ENCODE measurements at regions not wholly inside any gene's neighbourhood (a gene's known extent, or its start where the extent isn't known, plus 50 kb on each side); places are given as distances from the start of the nearest gene placed in this dataset.

DNA sequence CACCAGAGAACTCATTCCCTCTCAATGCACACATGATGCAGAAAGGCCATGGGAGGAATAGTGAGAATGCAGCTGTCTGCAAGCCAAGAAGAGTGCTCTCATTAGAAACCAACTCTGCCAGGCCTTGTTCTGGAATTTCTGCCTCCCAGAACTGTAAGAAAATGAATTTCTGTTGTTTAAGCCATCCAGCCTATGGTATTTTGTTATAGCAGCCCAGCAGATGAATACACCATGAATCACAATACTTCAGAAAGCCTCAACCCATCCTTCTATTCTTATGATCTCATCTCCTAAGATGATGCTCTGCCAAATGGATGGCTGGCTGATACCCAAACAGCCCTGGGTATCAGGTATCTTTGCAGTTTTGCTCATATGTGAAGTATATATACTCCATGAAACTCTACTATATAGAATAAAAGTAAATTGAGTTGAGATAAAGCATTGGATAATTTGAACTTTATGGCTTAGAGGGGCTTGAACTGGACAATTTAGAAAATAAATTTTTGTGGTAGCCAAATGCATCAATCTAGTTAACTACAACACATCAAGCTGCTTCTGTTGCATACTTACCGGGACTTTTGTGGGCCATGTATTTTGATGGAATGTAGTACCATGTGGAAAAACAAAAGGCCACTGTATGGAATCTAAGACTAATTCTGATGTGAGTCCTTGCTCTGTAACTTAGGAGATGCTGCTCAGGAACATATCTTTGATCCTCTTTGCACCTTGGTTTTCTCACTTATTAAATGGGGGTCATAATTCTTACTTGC lies 245.9 kb downstream of the HS3ST1 start:
- DNase-seq (ENCODE audit: low read depth) = no peak

DNA sequence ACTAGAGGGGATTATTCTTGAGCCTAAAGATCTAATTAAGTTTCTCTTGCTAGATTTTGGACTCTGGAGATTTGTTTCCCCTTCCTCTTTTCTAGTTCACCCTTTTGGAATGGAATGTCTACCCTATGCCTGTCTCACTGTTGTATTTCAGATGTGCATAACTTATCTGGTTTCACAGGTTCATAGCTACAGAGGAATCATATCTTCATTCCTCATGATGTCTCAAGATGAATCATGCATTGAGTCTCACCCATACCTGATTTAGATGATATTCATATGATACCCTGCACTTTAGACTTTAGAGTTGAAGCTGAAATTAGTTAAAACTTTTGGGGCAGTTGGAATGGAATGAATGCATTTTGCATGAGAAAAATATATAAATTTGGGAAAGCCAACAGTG lies 246.7 kb downstream of the HS3ST1 start:
- no peak for DNase-seq (ENCODE audit: low read depth)

DNA sequence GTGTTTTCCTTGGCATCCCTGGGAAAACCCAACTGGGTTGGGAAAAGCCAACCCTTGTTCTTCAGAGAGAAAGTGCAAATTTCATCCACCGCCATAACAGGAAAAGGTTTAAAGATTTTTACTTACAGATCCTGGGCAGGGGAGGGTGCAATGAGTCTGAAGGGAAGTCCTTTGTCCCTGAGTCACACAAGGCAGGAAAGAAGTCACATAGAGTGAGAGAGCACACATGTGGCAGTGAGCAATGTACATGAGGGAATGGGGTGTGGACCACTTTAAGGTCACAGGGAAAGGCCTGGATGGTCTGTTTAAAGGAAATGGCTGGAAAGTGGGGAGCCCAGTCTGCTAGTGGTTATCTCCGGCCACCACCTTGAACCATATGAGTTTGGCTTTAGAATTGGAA lies 248.9 kb downstream of the HS3ST1 start:
- DNase-seq (ENCODE audit: low read depth) = no peak

DNA sequence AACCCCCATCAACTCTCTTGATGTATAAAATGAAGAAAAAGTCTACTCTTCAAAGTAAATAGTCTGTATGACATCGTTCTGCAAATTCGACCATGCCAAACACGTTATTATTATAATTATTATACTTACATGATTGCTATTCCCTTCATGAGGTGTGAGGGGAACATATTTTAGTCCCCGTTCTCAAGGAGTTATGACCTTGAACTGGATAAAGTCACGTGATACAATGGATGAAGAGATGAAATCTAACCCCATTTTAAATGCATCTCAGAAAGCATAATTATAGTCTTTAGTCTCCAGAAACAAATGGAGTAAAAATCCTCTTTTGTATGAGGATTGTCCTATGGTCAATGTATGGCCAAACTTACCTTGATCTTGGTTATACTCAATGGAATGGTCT lies 250.3 kb downstream of the HS3ST1 start:
- DNase-seq (ENCODE audit: low read depth) = no peak

DNA sequence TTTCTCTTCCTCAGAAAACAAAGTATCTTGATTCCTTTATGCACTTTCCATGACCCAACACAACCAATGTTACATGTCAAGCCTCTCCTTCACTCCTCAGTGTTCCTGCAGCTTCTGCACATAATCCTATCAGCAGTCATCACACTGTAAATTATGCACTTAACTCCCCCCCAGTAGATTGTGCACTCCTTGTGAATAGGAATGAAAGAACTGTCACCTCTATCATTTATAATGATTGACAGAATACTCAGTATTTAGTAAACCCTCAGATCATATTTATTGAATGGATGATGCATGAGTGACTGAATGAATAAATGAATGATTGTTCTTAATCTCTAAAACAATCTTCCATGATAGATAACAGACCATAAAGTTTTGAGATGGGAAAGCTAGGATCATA lies 253.3 kb downstream of the HS3ST1 start:
- no peak for DNase-seq (ENCODE audit: low read depth)

DNA sequence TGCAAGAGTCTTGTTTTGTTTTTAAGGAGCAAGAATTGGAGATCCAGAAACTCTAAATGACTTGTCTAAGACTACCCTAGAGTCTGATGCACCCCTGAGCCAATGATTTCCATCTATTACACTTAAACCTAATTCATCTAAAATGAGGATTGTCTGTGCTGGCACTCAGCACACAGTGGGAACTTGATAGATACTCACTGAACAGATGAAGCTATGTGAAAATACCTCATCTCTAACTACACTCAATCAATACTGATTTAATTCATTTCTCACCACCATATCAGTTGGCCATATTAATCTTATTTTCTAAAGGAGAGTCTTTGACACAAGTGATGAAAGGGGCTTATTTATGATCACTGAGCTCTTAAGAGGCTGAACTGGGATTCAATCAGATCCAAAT lies 262.1 kb downstream of the HS3ST1 start:
- DNase-seq (ENCODE audit: low read depth) = no peak

DNA sequence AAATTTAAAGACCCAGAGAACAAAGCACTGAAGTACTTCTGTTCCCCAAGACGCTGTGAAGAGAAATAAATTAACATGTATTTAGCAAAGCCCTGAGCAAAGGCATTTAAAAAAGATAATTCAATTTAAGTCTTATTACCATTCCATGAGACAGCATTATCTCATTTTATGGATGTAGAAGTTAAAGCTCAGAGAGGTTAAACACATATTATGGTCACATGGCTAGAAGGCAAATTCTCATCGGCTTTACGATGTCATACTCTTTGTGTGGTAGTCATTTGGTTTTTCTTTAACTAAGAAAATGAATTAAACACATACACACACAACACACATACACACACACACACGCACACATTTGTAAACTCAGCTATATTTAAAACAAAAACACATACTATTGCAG lies 262.7 kb downstream of the HS3ST1 start:
- DNase-seq (ENCODE audit: low read depth) = no peak

DNA sequence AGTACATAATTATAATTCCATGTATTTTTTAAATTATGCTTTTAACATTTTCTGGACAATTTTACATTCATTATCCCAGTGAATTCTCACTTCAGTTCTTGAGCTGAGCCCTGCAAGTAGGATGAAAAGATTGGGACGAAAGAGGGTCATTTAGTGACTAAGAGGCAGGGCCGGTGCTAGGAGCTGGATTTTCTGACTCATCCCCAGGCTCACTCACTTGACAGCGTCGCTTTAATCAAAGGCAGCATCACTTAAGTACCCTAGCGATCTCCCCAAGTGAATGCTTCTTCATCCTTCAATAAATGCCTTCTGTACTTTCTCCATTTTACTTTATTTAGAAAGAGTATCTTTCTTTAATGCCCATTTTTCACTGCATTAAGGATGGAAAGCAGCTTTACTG lies 263.6 kb downstream of the HS3ST1 start:
- no peak for DNase-seq (ENCODE audit: low read depth)

DNA sequence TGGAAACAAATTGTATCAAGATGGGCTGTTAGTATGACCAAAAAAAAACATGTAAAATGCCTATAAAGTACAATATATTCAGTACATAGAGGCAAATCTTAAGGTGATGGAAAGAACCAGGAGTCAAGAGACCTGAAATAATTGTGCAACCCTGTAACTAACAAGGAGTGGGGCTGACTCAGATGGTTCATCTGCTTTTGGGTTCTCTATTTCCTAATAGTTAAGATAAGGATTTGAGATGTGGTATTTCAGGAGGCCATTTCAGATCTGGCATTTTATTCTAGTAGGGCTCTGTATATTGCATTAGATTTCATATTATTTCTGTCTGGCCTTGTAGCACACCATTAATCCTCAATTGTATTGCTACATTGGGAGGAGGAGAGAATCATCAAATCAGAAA lies 268.4 kb downstream of the HS3ST1 start:
- DNase-seq (ENCODE audit: low read depth) = no peak

DNA sequence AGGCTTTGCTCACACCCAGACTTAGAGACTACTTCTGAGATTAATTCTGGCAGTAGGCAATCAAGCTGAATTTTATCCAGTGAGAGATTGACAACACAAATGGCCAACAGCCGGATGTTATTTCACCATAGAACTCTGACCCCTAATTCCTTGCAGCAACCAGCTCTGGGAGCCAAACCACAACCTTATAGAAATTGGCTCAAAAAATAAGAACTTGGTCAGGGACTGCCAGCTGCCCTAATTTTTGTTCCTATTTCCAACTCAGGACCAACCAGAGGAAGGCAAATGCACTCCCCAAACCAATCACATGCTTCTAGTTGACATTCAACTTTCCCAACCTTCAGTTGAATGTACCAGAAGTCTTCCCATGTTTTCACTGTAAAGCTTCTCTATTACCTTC lies 269.7 kb downstream of the HS3ST1 start:
- DNase-seq (ENCODE audit: low read depth) = no peak

DNA sequence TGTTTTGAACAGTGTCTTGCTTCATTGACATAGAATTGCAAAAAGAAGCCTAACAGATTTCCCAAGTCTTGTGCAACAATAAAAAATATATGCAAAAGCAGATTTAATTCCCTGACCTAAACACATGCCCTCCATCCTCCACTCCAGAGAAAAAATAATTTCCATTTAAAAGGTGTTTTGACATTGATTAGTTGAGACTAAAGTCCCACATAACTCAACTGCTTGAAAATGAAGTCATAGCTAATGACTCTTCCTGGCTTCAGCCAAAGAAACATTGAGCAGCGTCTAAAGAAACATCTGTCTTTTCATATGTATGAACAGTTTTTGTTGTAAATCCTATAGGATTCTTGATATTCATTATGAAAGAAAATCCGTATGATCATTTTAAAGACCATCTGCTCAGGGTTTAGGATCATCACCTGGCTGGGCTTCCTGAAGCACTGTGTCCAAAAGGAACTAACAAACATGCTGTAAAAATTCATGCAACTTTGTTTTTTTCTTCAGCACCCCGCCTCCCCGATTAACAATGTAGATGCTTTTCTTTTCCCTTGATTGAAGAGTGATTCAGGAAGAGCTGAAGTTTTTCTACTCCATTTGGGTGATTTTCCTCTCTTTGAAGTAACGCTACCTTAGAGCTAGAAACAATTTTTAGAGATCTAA lies 273.4 kb downstream of the HS3ST1 start:
- no peak for DNase-seq (ENCODE audit: low read depth)

DNA sequence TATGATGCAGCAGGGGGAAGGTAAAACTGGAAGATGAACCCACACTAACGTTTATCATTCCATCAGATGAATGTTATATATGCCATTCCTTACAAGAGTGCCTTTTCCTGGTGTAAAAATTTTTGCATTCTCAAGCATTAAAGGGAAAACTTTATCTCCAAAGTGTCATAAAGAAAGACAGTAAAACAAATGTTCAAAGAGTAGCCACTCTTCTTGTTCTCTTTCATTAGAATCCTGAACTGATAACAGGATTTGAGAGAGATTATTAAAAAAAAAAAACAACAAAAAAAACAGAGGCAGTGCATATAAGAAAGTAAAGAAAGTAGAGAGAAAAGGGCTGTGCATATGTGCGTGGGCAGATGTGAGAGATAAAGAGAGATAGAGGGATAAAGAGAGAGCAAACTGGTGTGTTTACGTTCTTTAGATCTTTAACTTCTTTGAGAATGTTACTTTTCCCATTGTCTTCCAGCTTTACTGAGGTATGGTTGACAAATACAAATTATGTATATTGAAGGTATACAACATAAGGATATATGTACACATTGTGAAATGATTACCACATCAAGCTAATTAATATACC lies 275.4 kb downstream of the HS3ST1 start:
- no peak for DNase-seq (ENCODE audit: low read depth)

DNA sequence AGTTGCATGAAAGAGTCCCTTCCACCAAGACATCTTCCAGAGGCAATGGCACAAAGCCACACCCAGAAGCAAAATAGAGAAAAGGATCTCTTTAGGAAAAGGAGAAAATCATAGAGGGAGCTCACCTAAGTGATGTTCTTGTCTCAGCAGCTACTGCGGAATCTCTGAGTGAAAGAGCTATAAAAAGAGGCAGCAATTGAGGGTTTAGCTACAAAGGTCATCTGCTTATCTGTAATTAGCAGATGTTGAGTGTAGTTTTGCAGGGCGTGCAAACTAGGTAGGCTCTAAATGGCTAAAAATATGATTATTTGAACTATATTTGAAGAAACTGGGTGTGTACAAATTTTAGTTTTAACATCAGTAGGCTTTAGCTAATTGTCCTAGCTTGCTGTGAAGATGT lies 276.0 kb downstream of the HS3ST1 start:
- DNase-seq (ENCODE audit: low read depth) = no peak

DNA sequence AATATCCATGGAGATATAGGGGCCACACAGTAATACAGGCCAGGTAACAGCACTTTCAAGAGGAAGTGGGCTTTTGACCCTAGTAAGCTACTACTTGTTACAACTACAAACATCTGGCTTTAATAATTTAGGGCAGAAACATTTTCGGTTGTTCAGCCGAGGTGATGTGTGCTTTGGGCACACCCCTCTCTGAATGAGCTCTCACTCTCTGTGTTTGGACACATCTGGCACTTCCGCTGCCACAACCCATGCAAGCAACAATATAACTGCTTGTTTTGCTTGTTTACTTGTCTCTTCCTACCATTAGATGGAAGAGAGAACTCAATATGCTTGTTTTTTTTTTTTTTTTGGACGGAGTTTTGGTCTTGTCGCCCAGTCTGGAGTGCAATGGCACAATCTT lies 277.2 kb downstream of the HS3ST1 start:
- DNase-seq (ENCODE audit: low read depth) = no peak

DNA sequence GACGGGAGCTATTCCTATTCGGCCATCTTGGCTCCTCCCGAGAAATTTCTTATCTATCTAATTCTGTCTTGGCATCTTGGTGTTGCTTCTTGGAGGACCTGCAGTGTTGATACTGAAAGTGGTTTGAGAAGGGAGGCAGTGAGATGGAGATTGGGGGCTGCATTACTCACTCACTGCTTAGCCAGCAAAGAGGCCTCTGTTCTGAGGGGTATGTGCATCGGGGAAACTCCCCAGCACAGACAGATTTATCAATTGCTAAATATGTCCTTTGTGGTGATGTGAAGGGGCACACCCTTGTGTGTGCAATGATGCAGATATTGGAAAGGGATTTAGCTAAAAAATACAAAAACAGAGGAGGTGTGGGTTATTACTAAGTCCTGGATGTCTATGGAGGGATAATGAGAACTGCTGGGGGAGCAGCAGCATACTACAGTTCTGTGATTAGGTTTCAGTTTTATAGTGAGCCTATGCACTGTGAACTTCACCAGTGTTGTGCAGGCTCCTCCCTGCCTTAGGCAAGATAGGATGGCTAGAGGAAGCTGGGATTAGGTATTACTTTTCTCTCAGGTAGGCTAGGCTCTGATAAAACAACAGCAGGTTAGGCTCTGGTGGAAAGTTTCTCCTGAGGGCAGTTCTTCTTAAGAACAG lies 279.0 kb downstream of the HS3ST1 start:
- DNase-seq (ENCODE audit: low read depth) = no peak

DNA sequence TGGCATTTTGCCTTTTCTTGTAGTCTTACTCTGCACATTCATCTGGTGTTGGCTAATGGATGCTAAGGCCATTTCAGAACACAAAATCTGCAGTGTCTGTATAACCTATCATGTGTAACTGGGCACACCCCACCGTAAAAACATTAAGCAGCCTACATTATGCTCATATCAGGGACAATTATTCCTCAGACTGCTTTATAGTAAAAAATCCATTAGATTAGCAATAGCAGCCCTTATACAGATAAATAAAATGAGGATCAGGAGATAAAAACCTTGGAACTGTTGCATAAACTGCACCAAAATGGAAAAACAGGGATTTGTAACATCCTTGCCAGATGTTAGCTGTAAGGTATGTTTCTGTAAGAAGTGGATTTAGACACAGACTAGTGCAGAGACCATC lies 288.8 kb downstream of the HS3ST1 start:
- DNase-seq (ENCODE audit: low read depth) = no peak

DNA sequence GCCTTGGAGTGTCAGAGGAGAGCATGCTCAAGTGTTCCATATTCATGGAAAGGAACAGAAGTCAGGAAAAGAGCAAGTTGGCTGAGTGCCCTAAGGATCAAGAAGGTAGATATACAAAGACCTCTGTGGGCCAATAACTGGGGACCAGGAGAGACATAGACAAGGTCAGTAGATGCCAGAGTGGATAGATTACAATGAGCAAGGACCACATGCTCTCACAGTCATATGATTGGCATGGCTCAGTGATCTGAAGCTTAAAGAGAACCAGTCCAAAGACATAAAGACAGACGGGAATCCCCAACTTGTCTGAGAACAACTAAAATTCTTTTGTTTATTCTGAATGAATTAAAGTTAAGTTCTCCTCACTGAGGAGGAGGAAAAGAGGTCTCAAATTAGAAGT lies 289.7 kb downstream of the HS3ST1 start:
- DNase-seq (ENCODE audit: low read depth) = no peak

DNA sequence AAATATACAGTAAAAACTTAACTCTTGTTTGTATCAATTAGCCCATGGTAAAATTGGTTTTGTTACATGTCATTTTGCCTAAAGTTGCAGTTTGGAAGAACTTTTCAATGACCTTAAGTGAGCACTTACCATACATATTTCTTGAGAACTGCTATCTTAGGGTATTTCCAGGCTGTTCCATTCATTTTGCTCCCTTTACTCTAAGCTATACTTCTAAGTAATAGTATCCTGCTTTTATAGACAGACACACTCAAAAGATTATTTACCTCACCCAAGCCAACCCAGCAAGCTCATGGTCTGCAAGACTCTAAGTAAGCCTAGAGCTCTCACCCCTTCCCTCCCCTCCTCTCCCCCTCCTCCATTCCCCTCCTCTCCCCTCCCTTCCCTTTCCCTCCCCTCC lies 294.0 kb downstream of the HS3ST1 start:
- DNase-seq (ENCODE audit: low read depth) = no peak

DNA sequence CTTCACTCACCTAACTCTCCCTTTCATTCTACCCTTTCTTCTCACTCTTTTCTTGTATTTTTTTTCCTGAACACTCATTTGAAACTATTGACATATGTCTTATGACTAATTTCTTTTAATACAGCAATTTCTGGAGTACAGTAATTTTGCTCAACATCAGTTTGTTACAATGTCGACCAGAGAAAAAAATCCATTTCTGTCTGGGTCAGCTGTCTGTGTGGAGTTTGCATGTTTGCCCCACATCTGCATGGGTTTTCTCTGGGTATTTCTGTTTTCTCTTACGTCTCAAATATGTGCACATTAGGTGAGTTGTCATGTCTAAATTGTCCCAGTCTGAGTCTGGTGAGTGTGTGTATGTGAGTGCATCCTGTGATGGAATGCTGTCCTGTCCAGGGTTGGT lies 294.8 kb downstream of the HS3ST1 start:
- DNase-seq (ENCODE audit: low read depth) = no peak

DNA sequence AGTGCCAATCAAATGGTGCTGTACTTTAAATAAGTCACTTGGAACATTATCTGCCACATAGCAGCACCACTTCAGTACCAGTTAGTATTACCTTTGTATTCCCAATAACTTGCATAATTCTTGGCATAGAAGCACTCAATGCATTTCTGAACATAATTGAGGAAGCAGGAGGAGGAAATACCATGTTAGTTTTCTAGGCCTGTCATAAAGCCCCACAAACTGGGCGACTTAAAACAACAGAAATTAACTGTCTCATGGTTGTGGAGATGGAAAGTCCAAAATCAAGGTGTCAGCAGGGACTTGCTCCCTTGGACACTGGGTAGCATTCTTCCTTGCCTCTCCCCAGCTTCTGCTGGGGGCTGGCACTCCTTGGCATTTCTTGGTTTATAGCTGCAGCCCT lies 296.2 kb downstream of the HS3ST1 start:
- DNase-seq (ENCODE audit: low read depth) = no peak

DNA sequence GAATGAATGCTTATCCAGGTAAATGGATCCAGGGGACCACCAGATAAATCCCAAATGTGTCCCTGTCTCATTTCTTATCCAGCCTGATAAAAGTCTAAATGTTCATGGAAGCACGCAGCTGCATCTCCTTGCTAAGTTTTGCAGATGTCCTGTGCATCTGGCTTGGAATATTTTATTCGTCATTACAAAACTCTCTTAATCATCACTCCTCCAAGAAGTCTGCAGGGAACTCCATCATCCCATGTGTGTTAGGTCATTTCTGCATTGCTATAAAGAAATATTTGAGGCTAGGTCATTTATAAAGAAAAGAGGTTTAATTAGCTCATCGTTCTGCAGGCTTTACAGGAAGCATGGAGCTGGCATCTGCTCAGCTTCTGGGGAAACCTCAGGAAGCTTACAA lies 297.2 kb downstream of the HS3ST1 start:
- no peak for DNase-seq (ENCODE audit: low read depth)

DNA sequence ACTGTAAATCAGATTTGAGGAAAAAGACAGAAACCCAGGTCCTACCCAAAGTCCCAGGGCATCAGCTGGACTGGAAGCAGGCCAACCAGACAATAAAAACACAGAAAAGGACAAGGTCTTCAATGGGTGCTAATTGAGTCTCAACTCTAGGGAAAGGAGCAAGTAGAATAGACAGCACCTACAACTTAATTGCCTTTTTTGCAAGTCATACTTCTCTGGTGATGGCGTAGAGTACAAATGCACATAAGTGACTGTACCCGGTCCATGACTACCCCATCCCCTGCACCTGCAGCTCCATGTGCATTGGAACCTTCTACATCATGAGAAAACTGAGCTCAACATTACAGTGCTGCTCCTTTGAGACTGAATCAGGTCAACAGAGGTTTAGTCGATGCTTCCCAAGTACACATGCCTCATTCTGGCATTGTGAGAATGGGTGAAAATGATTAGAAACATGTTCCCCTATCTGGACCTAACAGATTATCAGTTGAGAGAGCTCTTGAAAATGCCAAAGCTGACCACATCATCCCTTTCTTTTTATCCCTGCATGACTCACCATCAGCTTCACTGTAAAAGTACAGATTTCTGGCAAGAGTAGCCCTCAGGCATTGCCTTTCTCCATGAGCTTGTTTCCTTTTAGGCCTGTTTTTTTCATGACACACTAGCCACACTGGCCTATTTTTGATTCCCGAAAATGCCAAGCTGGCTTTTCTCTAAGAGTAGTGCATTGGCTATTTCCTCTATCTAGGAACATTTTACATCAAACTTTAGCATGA lies 298.3 kb downstream of the HS3ST1 start:
- DNase-seq (ENCODE audit: low read depth) = no peak
